Suppressor macrophage (primary cell): ENCODE measurements at regions not wholly inside any gene's neighbourhood (a gene's known extent, or its start where the extent isn't known, plus 50 kb on each side); places are given as distances from the start of the nearest gene placed in this dataset.
"Not testable (repeated sequence)": the region's sequence is repeated elsewhere in the genome, so short reads cannot be mapped to it uniquely, and the experiment has no call there.

Source experiments
- DNase-seq, 4 experiments: peaks; one replicate each; pipeline ENCODE4 v3.0.0-alpha.2; 2020 to 2022

DNA sequence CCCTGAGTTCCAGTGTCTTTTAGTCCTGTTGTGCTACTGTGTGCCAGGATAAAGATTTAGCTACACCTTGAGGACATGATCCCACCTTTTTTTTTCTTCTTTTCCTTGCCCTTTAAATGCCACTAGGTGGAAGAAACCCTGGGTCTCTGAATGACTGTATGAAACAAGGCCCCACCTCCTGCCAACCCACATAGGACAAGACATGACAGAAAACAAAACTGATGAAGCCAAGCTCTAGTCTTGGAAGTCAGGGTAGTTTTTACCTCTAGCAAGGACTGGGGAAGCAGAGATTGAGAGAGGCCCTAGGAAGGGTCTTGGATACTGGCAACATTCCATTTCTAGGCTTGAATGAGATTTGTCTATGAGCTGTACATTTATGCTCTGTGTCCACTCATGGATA lies 410.7 kb downstream of the MIAT start:
- no peak for DNase-seq

DNA sequence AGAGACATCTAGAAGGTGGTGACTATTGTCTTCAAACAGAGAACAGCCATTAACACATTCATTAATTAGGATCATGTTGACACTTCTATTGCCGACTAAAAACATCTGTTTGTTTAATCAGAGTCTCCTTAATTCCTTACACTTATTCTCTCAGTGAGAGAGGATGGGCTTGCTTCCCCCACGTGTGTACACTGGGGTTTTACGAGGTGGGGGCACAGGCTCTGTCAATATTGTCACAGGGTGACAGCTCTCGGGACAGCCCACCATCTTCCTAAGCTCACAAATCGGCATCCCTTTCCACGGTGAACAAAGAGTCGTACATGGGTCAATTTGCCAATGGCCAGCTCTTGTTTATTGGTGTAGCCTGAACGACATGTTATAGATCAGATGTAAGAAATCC lies 413.2 kb downstream of the MIAT start:
- no peak for DNase-seq

DNA sequence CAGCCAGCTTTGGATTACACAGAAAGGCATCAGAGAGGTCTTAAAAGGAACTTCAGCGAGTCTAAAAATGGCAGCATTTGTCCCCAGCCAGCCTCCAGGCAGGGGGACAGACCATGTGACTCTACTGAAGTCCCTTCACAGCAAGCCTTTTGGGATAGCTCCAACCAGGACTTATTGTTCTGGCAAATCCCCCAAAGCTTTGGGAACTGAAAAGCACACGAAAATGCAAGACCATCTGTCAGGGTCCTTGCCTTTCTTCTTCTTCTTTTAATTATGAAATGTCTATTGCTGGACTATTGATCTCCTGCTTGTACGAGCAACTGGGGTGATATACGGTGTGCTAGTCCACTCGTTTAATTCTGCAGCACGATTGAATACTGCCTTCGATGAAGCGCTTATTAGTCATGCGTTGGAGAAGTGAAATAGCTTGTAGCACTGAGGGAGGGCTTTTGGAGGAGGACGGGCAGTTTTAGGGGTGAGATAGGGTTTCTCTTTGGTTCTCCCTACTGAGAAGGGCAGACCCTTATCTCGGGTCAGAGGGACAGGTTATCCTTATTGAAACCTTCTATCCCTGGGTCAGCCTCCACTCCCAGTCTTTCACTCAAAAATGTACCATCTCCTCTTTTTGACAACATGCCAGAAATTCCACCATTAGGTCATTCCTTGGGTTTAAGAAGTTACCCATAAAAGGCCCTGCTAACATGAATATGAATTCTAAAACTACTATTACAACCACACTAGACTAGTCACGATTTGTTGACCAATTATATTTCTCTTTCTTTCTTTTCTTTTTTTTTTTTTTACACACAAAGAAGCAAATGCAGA lies 416.4 kb downstream of the MIAT start:
- no peak for DNase-seq

DNA sequence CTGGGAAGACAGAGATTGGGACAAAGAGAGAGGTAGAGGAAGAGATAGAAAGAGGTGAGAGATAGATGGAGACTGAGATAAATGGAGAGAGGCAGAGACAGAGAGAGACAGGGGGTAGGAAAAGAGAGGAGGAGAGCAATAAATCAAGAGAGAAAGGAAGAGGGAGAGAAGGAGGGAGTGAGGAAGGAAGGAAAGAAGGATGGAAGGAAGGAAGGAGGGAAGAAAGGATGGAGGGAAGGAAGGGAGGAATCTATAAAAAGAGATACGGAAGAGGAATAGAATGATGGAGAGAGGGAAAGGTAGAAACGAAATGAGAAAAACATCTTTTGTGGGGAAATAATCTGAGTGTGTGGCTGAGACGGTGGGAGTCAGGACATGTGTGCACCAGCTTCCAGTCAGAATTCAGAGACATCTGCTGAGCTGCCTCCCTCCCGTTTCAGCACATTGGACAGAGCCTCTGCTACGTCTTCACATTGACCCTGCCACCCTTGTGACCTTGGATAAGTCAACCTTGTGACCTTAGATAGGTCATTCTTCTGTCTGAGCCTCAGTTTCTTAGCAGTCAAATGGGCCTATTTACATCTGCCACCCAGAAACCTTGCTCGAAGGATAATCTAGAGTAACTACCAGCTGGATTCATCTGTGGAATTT lies 417.8 kb downstream of the MIAT start:
- peak in 2 of 4 experiments; percentile 9 to 28 for DNase-seq

DNA sequence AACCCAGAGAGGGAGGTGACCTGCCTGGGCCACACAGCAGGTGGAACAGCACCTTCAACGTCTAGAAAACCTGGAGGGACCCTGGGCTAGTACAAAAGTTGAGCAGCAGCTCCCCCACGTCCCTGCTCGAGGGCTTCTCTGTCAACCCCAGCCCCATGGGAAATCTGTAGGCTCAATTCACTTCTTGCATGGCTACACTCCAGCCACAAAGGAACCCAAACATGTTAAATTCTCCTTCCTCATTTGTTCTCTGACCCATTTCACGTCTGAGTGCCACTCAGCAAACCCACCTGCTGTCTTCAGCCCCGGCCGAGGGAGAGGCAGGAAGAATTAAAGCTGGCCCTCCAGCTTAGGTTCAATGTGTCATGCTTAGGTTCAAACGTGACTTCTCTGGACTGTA lies 418.5 kb downstream of the MIAT start:
- no peak for DNase-seq

DNA sequence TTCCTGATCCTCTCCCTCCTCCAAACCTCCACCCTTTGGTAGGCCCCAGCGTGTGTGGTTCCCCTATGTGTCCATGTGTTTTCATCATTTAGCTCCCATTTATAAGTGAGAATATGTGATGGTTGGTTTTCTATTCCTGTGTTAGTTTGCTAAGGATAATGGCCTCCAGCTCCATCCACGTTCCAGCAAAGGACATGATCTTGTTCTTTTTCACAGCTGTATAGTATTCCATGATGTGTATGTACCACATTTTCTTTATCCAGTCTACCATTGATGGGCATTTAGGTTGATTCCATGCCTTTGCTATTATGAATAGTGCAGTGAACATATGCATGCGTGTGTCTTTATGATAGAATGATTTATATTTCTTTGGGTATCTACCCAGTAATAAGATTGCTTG lies 420.7 kb downstream of the MIAT start:
- not testable (repeated sequence) for DNase-seq

DNA sequence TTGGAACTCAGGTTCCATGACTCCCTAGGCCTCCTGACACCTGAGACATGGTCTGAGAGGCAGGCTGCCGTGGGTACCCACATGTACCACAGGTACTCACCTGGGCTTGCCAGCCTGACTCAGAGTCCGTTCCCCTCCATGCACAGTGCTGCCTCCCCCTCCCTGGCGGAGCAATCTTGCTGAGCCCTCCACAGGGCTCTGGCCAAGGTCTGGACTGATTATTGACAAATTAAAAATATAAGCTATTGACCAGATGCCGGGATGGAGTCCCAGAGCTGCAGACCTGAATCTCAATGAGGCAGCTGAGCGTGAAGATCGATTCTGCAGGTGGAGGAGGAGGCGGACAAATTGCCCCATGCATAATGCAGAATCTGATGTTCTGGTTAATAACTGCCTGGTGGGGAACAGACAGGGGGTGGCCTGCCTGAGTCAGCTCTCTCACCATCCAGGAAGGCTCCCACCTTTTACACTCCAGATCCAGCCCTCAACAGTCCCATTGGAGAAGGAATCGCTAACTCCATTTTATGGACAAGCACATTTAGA lies 422.7 kb downstream of the MIAT start:
- DNase-seq = no peak

DNA sequence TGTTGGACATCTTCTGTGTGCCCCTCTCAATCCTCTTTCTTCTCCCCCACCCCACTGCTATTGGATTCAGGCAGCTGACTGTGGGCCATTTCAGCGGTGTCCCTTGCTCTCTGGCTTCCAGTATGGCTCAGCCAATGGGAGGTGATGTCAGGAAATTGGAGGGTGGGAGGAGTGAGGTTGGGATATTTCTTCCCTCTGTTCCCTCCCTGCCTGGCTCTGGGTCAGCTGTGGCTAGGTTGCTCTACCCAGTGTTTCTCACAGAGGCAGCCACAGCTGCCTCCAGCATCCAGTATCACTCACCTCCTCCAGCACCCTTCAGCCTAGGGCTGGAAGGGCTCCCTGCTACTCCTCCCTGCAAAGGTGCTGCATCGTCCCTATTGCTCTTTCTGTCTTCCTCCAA lies 423.5 kb downstream of the MIAT start:
- no peak for DNase-seq

DNA sequence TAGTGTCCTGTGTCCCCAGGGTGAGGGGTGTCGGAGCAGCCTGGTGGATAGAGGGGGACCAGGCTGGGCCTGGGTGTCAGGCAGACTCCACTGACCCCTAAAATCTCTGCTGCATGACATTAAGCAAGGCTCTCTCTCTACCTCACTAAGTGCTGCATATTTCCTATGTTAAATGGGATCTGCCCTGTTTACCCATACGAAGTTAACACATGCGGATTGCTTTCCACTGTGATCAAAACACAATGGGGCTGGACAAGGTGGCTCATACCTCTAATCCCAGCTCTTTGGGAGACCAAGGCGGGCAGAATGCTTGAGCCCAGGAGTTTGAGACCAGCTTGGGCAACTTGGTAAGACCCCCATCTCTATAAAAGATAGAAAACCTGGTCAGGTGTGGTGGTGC lies 426.2 kb downstream of the MIAT start:
- DNase-seq = no peak

DNA sequence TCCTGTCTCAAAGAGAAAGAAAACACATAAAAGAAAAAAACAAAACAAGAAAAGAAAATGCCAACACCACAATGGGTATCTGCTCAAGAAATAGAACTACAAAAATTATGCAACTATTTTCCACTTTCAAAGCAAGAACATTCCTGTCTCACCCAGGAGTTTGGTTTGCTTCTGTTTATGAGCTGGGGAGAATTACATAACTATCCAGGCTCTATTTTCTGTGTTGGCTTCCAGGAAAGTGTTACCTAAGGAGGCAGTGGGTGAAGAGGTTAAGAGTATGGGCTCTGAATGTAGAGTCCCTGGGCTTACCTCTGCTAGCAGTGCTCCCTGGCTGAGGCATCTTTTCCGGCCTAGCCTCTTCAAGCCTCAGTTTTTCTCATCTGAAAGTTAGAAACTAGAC lies 426.7 kb downstream of the MIAT start:
- DNase-seq = no peak

DNA sequence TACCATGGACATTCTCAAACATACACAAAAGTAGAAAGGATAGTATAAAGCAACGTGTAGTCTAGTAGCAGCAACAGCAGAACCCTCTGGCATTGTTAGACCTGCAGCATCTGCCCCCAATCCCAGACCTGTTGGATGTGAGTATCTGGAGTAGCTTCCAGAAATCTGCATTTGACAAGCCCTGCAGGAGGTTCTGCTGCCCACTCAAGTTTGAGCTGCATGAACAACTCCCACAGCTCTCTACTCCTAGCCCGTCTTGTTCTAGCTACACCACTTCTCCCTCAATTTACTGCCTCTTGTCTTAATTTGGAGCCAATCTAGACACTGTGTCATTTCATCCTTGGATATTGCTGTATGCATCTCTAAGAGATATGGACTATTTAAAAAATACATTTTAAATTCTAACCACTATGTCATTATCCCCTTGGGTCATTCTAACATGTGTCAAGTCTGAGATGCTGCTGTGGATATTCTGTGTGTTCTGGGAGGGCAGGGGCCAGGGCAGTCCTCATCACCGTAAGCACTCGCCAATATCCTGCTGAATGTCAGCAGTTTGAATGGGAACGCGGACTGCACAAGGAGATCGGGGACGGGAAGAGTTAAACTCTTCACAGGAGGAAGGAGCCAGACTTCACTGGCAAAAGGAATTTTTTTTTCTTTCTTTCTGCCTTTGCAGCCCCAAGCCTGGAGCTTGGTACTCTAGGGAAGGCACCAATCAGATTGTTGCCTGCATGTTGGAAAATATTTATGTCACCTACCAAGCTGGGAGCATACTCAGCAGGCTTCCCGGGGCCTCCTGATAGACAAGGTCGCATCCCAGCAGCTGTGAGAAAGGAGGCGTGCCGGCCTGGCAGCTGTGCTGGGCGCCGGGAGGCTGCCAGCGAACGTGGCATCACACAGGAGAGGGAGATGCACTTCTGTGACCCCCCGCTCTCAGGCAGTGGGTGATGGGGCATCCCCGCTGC lies 429.0 kb downstream of the MIAT start:
- DNase-seq = no peak

DNA sequence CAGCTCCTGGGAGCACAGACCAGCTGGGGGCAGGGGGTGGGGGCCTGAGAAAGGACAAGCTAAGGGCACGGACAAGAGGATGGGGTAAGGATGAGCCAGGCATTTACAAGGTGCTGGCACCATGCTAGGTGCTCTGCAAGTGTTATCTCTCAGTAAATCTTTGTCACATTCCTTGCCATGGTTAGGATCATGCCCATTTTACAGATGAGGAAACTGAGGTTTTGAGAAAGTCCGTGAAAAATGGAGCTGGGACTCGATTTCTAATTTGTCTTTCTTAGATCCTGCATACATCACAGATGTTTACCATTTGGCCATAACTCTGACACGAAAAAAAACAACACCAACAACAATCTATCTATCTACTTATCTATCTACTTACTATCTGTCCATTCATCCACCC lies 429.7 kb downstream of the MIAT start:
- no peak for DNase-seq

DNA sequence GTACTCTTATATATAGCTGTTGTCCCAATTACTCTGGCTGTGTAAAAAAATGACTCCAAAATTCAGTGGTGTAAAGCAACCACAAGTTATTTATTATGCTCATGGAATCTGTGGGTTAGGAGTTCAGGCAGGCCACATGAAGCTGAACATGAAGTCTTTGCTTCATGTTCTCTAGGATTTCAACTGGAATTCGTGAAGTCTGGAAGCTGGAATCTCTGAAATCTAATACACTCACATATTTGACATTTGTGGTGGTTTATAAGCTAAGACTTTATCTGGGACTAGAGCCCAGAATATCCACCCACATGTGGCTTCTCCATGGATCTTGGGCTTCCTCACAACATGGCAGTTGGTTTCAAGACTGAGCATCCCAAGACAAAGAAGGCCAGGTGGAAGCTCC lies 430.6 kb downstream of the MIAT start:
- DNase-seq = no peak

DNA sequence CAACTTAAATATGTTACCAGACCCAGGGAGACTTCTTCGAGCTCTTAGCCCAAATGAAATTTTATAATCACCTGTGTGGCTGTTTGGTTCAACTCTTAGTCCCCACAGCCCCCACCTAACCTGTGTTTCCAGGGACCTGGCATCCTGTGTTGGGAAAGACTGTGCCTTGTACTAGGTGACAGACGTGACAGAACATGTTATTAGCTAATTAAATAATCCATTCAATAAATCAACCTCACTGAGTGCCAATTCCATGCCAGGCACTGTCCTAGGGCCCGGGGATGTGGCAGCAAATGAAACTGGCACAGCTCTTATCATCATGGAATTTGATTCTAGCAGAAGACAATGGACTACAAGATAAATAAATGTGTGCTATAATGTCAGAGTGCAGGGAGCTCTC lies 431.9 kb downstream of the MIAT start:
- DNase-seq = no peak

DNA sequence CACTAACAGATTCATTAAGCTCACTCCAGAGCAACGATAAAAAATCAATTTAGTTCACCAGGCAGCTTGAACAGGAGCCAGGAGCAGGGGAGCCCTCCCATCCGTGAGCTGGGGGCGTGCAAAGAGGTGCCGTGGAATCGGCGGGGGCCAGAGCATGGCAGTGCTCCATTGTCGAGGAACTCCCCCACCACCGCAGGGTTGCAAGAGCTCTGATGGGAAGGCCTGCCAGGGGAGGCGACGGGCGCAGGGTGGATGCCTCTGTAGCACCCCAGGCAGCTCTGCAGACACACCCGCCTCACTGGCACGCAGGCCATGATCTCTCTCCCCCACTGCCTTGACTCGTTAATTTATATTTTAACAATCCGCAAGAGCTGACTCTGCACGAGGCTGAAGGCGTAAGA lies 433.2 kb downstream of the MIAT start:
- no peak for DNase-seq

DNA sequence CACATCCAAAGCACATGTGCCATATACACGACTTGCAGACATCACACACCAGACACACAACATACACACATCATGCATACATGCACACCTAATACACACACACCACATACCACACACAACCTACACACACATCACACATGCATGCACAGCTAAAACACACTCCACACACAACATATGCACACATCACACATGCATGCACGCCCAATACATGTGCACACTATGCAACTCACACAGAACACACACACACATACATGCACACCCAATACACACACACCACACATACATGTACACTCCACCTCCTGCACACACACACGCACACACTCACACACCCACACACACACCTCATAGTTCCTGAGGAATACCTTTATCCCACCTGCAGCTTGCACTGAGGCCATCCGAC lies 436.0 kb downstream of the MIAT start:
- DNase-seq = no peak

DNA sequence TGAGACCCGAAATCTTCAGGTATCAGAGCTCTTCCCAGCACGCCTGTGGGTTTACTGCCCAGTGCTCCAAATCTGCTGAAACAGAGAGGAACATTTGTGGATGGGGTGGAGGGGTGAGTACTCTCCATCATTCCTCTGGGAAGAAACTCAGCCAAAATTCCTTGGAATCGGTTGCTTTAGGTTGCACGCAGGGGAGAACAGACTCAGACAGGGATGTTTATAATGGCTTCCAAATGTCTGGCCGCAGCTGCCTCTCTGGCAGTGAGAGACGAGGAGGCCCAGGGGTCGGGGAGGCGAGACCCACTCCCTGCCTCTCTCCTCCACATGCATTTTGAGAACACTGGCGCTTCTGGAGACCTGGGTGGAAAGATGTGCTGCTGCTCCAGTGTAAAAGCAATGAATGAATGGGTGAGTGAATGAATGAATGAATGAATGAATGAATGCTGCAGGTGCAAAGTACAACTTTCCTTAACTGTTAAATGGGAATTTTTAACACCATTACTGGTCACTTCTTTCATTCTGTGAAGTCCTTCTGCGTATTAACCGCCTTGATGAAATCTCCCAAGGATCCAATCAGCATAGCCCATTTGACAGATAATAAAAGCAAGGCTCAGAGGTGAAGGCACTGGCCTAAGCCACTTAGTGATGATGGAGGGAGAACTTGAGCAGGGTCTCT lies 437.4 kb downstream of the MIAT start:
- DNase-seq = no peak

DNA sequence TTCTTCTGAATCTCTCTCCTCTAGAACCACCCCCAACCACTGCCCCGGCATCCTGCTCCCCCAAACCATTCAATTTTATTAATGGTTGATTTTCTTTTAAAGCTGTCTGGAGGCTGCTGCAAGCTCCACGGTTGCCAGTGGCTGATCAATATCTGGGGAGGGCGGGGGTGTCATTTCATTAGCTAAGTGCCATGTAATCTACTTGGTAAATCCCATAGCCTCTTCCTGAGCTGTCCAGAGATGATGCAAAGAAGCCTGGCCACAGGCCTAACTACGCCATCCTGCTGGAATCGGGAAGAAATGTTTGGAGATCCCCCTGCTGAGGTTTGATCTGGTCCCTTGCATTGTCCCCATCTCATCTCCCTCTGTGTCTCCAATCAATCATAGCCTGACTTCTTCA lies 440.1 kb downstream of the MIAT start:
- DNase-seq = no peak

DNA sequence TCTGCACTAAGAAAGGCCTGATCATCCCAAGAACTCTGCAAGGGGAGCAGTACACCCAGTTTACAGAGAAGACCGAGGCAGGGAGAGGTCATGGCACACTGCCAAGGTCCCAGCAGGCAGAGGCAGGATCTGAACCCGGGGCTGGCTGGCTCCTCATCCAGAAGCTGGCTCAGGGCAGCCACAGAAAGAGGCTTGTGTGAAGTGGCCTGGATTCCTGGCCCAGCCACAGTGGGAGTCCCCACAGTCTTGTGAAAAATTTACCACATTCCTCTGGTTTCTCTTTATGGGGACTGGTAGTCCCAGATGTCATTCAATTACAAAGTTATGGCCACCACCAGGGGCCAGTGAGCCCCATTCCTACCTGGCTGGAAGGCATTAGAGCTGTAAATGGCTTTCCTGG lies 440.5 kb downstream of the MIAT start:
- DNase-seq = no peak

DNA sequence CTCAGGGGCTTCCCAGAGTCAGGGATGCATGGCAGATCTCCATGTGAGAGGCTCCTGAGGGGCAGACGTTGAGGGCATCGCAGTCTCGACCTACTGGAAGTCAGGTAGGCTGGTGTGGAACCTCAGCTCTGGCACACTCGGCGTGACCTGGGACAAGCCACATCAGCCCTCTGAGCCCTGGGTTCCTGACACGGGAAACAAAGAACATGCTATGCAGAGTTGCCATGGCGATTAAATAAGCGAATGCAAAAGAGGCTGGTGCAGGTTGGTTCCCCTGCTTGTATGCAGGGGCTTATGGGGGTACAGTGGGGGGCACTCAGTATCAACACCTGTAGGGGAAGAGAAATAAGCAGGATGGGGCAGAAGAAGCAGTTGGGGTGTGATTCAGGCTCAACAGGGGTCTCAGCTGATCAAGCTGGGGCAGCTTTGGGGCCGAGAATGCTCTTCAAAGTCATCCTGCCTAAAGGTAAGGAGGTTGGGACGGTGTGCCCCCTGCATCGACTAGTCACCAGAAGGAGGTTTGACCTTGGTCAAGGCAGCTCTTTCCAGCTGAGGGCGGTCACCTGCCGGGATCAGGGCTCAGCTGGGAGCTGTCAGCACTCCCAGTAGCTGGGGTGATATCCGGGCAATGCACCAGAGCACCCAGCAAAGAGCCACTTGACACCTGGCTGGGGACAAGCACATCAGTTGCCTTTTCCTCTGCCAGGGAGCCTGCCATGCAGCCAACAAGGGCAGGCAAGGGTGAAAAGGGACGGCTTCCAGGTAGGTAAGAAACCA lies 442.7 kb downstream of the MIAT start:
- no peak for DNase-seq

DNA sequence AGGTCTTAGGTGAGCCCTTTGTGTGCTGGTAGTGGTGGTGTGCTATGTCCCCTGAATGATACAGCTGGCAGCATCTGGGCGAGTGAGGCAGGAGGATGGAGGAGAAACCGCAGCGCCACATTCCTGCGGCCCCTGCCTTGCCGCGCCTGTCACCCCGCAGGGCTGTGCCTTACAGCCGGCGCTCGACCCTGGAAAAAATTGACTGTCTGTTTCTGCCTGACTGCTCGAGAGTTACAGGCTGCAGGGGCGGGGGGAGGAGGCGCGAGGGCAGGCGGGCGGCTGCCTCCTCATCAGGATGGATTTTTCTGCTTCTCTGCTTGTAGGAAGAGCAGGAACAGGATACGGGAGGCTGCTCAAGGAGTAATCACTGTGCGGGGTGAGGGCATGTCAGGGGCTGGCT lies 443.4 kb downstream of the MIAT start:
- no peak for DNase-seq

DNA sequence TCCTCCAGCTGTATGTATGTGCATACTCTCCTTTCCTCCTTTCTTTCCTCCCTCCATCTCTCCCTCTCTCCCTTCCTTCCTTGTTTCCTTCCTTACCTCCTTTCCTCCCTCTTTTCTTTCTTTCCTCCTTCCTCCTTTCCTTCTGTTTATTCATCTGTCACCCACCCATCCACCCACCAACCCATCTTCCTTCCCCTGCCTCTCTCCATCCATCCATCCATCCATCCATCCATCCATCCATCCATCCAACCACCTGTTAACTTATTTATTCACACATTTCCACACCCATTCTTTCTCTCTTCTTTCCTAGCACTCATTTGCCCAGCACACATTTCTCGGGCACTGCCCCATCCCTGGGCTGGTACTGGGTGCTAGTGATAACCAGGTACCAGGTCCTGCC lies 443.9 kb downstream of the MIAT start:
- DNase-seq = no peak
